Endothelial cell of umbilical vein (primary cell): ENCODE measurements at regions not wholly inside any gene's neighbourhood (a gene's known extent, or its start where the extent isn't known, plus 50 kb on each side); places are given as distances from the start of the nearest gene placed in this dataset.

Experiments
- BruUV-seq: library from RNA; stranded (reverse); fragments of 400-500 nt; replicated peaks from 2 replicates; lab custom pipeline; 2021; lab: Mats Ljungman, UMichigan
- CTCF ChIA-PET: fragments of 300-600, 350-600 bp; sonication (Branson Sonifier 250); formaldehyde crosslinking; loops from one replicate; lab custom pipeline; 2021; ENCODE audit warnings: antibody characterized with exemption, inconsistent platforms; lab: Charles Lee
- POLR2A ChIA-PET: fragments of 300-600, 350-600 bp; sonication (Branson Sonifier 250); formaldehyde crosslinking; loops from one replicate; lab custom pipeline; 2021; ENCODE audit warnings: antibody characterized with exemption, inconsistent platforms; lab: Charles Lee
- DNase-seq: peaks from one replicate; pipeline ENCODE4 v3.0.0-alpha.2; 2011; ENCODE audit warnings: low read depth, low spot score
- FAIRE-seq: peaks from 2 replicates; lab custom pipeline; 2011; peaks lifted over from hg19 to GRCh38; lab: Jason Lieb, UNC
- H2AFZ ChIP-seq: 2 replicates; pipeline ENCODE4 v1.6.0; 2012; ENCODE audit warnings: low read depth, low read length, control low read depth, inconsistent platforms
- H3K27ac ChIP-seq: 2 replicates; pipeline ENCODE4 v1.5.1; 2011; ENCODE audit warnings: low read depth, mild to moderate bottlenecking, control low read depth, low read length, moderate library complexity; ENCODE audit not compliant: insufficient read depth
- H3K27me3 ChIP-seq, 2 experiments: 2 replicates each; pipeline versions ENCODE4 v1.6.0 to v1.6.1; 2011; ENCODE audit warnings: low read length in 2 of 2, mixed read lengths in 1 of 2; ENCODE audit not compliant: control insufficient read depth in 2 of 2, insufficient read depth in 2 of 2
- H3K36me3 ChIP-seq, 2 experiments: 2 replicates in 1 of 2; 3 replicates in 1 of 2; pipeline ENCODE4 v1.5.1; 2011; ENCODE audit warnings: low read length in 2 of 2, mild to moderate bottlenecking in 1 of 2, moderate library complexity in 1 of 2; ENCODE audit not compliant: control insufficient read depth in 2 of 2, insufficient read depth in 2 of 2; ENCODE audit errors: extremely low read depth in 1 of 2
- H3K4me1 ChIP-seq: 3 replicates; pipeline ENCODE4 v1.5.1; 2011; ENCODE audit warnings: mild to moderate bottlenecking, low read length; ENCODE audit not compliant: control insufficient read depth, insufficient read depth; ENCODE audit errors: extremely low read depth
- H3K4me2 ChIP-seq: 2 replicates; pipeline ENCODE4 v1.6.1; 2011; ENCODE audit warnings: low read length, control low read depth, mixed read lengths; ENCODE audit not compliant: insufficient read depth
- H3K4me3 ChIP-seq, 3 experiments: fragments of 200-600 bp in 1 of 3; sonication (generic), shearing (Covaris generic) in 1 of 3; replicated peaks in 1 of 3; 2 replicates each; pipeline ENCODE4 v1.5.1; 2011 to 2016; ENCODE audit warnings: control low read depth in 3 of 3, low read length in 3 of 3, mild to moderate bottlenecking in 2 of 3, inconsistent platforms in 1 of 3, low read depth in 1 of 3, moderate library complexity in 1 of 3; ENCODE audit not compliant: insufficient read depth in 1 of 3
- H3K79me2 ChIP-seq: 2 replicates; pipeline ENCODE4 v1.6.0; 2012; ENCODE audit warnings: low read length, inconsistent platforms; ENCODE audit not compliant: control insufficient read depth, insufficient read depth
- H3K9ac ChIP-seq: replicated peaks from 2 replicates; pipeline ENCODE3; 2011; ENCODE audit warnings: low read length, control low read depth; ENCODE audit not compliant: insufficient read depth; ENCODE audit errors: extremely low read depth
- H3K9me1 ChIP-seq: replicated peaks from 3 replicates; pipeline ENCODE4 v1.6.0; 2011; ENCODE audit warnings: mild to moderate bottlenecking, low read length; ENCODE audit not compliant: control insufficient read depth, insufficient read depth; ENCODE audit errors: extremely low read depth
- H3K9me3 ChIP-seq: replicated peaks from 2 replicates; pipeline ENCODE4 v1.5.1; 2012; ENCODE audit warnings: low read length, inconsistent platforms; ENCODE audit not compliant: control insufficient read depth, insufficient read depth
- H4K20me1 ChIP-seq: replicated peaks from 2 replicates; pipeline ENCODE3; 2011; ENCODE audit warnings: mild to moderate bottlenecking, low read length; ENCODE audit not compliant: control insufficient read depth, insufficient read depth; ENCODE audit errors: extremely low read depth
- EZH2 ChIP-seq: IDR thresholded peaks from 2 replicates; pipeline ENCODE4 v1.6.1; 2012; ENCODE audit warnings: borderline replicate concordance, low read depth, mild to moderate bottlenecking, moderate library complexity, low read length, inconsistent platforms; ENCODE audit not compliant: severe bottlenecking
- FOS ChIP-seq: IDR thresholded peaks from 2 replicates; pipeline ENCODE4 v1.6.1; 2011; ENCODE audit warnings: mild to moderate bottlenecking, low read length, moderate library complexity, borderline replicate concordance; ENCODE audit not compliant: insufficient read depth
- GATA2 ChIP-seq: IDR thresholded peaks from 2 replicates; pipeline ENCODE4 v1.7.0; 2011; ENCODE audit warnings: low read depth, mild to moderate bottlenecking, moderate library complexity, mixed read lengths, low read length; ENCODE audit not compliant: insufficient read length, insufficient read depth
- JUN ChIP-seq: IDR thresholded peaks from 2 replicates; pipeline ENCODE4 v1.6.1; 2011; ENCODE audit warnings: borderline replicate concordance, low read depth; ENCODE audit not compliant: insufficient read length, insufficient read depth
- MYC ChIP-seq: IDR thresholded peaks from one replicate; pipeline ENCODE4 v1.6.1; 2011; ENCODE audit warnings: mild to moderate bottlenecking, low read depth, low read length
- POLR2A ChIP-seq: IDR thresholded peaks from 2 replicates; pipeline ENCODE4 v1.6.1; 2012; ENCODE audit warnings: low read depth, mild to moderate bottlenecking, control low read depth, low read length
- POLR2AphosphoS5 ChIP-seq: IDR thresholded peaks from 2 replicates; pipeline ENCODE4 v1.6.1; 2012; ENCODE audit warnings: low read depth, mild to moderate bottlenecking, control low read depth, low read length, moderate library complexity; ENCODE audit not compliant: insufficient read depth
- dilution Hi-C: fragments of 300-500 bp; cut with MboI; formaldehyde crosslinking; loops from one replicate; pipeline ENCODE4 v1.15.0; 2019; ENCODE audit warnings: low sequenced_read_pairs; ENCODE audit not compliant: extremely low pct_ligation_motif_present
- intact Hi-C: fragments of 100-400 bp; cut with micrococcal nuclease; formaldehyde crosslinking; loops from one replicate; pipeline ENCODE4 v1.10.0; 2022
- TF ChIP-seq, protein P1 (sequence below), 2 donors: IDR thresholded peaks; 1 replicate in 1 of 2; 2 replicates in 1 of 2; pipeline ENCODE4 v1.5.1; 2011; ENCODE audit warnings: low read length in 2 of 2, mild to moderate bottlenecking in 2 of 2, moderate library complexity in 2 of 2, control low read depth in 1 of 2, inconsistent platforms in 1 of 2, low read depth in 1 of 2; ENCODE audit not compliant: insufficient read depth in 1 of 2; ENCODE audit errors: extremely low read depth in 1 of 2
- TF ChIP-seq, protein P2 (sequence below): IDR thresholded peaks from 2 replicates; pipeline ENCODE4 v1.6.1; 2011; ENCODE audit not compliant: insufficient read depth, insufficient read length

DNA sequence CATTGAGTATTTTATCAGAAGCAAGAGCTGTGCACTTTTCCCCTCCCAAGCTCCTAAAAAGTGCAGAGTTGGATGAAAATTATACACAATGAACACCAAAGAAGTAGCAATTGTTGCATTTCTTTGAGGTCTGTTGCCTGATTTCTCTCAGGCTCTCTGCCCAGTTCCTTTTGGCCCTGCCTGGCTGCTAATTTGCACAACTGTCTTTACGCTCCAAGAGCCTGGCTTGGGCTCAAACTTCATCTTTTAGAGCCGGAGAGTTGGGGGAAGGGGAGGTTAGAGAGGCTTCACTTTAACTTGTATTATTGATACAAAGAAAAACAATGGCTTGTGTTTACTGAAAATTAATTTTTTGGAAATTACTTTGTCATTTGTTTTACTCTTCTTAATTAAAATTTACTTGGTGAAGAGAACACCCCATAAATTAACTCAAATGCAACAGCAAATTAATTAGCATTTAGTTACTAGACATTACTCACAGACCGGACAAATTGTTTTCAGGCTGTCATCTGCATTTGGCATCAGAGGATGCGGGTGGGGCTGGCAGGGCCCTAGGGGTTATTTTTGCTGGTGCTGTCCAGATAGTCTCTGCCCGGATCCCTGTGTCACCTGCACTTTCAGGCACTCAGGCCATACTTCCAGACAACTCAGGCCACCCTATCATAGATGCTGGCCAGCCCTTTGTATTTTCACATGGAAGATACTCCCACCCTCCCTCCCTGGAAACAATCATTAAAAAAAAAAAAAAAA is 407.3 kb downstream of the NXPE2 start:
- ChIA-PET CTCF (no interaction called here), POLR2A (no interaction called here)
- Histone ChIP-seq H3K36me3 (no peaks in the 10 kb centered on the region), H3K4me1 (no peaks in the 10 kb centered on the region), H3K9me3 (no peaks in the 10 kb centered on the region), H3K9me1 (no peaks in the 10 kb centered on the region), H2AFZ (no peak overlapping the region), H3K27ac (no peak overlapping the region), H3K4me2 (no peak overlapping the region), H3K4me3 (no peak overlapping the region), H3K9ac (no peak overlapping the region), H3K27me3 (no peaks in the 10 kb centered on the region), H4K20me1 (no peaks in the 10 kb centered on the region), H3K79me2 (no peaks in the 10 kb centered on the region)
- DNase-seq (no peak), FAIRE-seq (no peak)
- BruUV-seq = no TSS peak
- dilution Hi-C loops = no loop called here
- TF ChIP-seq, protein P1, sequence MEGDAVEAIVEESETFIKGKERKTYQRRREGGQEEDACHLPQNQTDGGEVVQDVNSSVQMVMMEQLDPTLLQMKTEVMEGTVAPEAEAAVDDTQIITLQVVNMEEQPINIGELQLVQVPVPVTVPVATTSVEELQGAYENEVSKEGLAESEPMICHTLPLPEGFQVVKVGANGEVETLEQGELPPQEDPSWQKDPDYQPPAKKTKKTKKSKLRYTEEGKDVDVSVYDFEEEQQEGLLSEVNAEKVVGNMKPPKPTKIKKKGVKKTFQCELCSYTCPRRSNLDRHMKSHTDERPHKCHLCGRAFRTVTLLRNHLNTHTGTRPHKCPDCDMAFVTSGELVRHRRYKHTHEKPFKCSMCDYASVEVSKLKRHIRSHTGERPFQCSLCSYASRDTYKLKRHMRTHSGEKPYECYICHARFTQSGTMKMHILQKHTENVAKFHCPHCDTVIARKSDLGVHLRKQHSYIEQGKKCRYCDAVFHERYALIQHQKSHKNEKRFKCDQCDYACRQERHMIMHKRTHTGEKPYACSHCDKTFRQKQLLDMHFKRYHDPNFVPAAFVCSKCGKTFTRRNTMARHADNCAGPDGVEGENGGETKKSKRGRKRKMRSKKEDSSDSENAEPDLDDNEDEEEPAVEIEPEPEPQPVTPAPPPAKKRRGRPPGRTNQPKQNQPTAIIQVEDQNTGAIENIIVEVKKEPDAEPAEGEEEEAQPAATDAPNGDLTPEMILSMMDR (IDR thresholded peaks at IDR 0.05; ENCODE audit: extremely low read depth in 1 of 2, insufficient read depth in 1 of 2, low read depth in 1 of 2, low read length in 2 of 2) = no peak
- TF ChIP-seq GATA2 (no peak), JUN (no peak), FOS (no peak), POLR2A (no peak), MYC (no peak), EZH2 (no peak), POLR2AphosphoS5 (no peak)
- TF ChIP-seq, protein P2, sequence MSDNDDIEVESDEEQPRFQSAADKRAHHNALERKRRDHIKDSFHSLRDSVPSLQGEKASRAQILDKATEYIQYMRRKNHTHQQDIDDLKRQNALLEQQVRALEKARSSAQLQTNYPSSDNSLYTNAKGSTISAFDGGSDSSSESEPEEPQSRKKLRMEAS = no peak
- intact Hi-C loops = no loop called here
